ENCODE measurements at regions not wholly inside any gene's neighbourhood (a gene's known extent, or its start where the extent isn't known, plus 50 kb on each side); places are given as distances from the start of the nearest gene placed in this dataset.

GRCh38 chr7:85457911-85458310, 271.1 kb upstream of the SEMA3D start:
- ChIA-PET RAD21 (ENCODE audit: low non-redundant PET in 1 of 2, low total read pairs in 2 of 2, uncharacterized antibody in 2 of 2, unreplicated experiment in 2 of 2) (no interaction called here), CTCF (no interaction called here), POLR2A (no interaction called here)
- no peak overlapping the region for H3K27ac ChIP-seq (ENCODE audit: low read depth, low read length)
- no peak overlapping the region for H2AFZ ChIP-seq (ENCODE audit: low read depth, low read length, poor library complexity, severe bottlenecking)
- H4K20me1 ChIP-seq (ENCODE audit: insufficient read depth) = no peaks in the 10 kb centered on the region
- DNase-seq (ENCODE audit: low read depth, low spot score) (no peak), ATAC-seq (no peak)
- H3K9me2 ChIP-seq (ENCODE audit: insufficient read depth) = no peaks in the 10 kb centered on the region
- no peak overlapping the region for H3K4me3 ChIP-seq (replicated peaks in 1 of 2; ENCODE audit: low read depth in 1 of 2, low read length in 2 of 2)
- no peak overlapping the region for H3K4me2 ChIP-seq (ENCODE audit: low read length)
- no peaks in the 10 kb centered on the region for H3K36me3 ChIP-seq (ENCODE audit: control insufficient read depth in 1 of 2, insufficient read depth in 2 of 2, low read length in 2 of 2)
- no peaks in the 10 kb centered on the region for H3K27me3 ChIP-seq (ENCODE audit: insufficient read depth, low read length)
- no peak overlapping the region for H3K9ac ChIP-seq (ENCODE audit: low read length)
- BruUV-seq (replicated peaks) = no TSS peak
- TF ChIP-seq FOSL1 (IDR thresholded peaks at IDR 0.05; ENCODE audit: low read depth) (no peak), MAX (IDR thresholded peaks at IDR 0.05) (no peak), SRF (IDR thresholded peaks at IDR 0.05; ENCODE audit: low read depth) (no peak), POLR2A (IDR thresholded peaks at IDR 0.05; ENCODE audit: borderline replicate concordance, extremely low read depth, insufficient read depth, insufficient read length) (no peak), CEBPB (IDR thresholded peaks at IDR 0.05; ENCODE audit: low read depth) (no peak)
- H3K79me2 ChIP-seq (ENCODE audit: insufficient read depth, low read length) = no peaks in the 10 kb centered on the region
- intact Hi-C loops (cut with micrococcal nuclease) = no loop called here
- no peaks in the 10 kb centered on the region for H3K4me1 ChIP-seq (ENCODE audit: control insufficient read depth in 1 of 2, insufficient read depth in 2 of 2, low read length in 2 of 2)
- no peaks in the 10 kb centered on the region for H3K9me3 ChIP-seq (ENCODE audit: control insufficient read depth in 1 of 2, insufficient read depth in 1 of 2, low read depth in 1 of 2, low read length in 2 of 2)

- BruUV-seq (replicated peaks) = no TSS peak
Measured at GRCh38 chr7:85456254-85456653, 269.4 kb upstream of the SEMA3D start.

More at GRCh38 chr7:85456254-85456653, 269.4 kb upstream of the SEMA3D start:
- ATAC-seq = no peak
- no peak overlapping the region for H3K4me2 ChIP-seq (ENCODE audit: low read length)
- intact Hi-C loops (cut with micrococcal nuclease) = no loop called here
- H3K27ac ChIP-seq (ENCODE audit: low read depth, low read length) = no peak overlapping the region
- H3K4me1 ChIP-seq (ENCODE audit: control insufficient read depth in 1 of 2, insufficient read depth in 2 of 2, low read length in 2 of 2) = no peaks in the 10 kb centered on the region
- H2AFZ ChIP-seq (ENCODE audit: low read depth, low read length, poor library complexity, severe bottlenecking) = no peak overlapping the region
- H3K4me3 ChIP-seq (replicated peaks in 1 of 2; ENCODE audit: low read depth in 1 of 2, low read length in 2 of 2) = no peak overlapping the region
- no peaks in the 10 kb centered on the region for H3K9me3 ChIP-seq (ENCODE audit: control insufficient read depth in 1 of 2, insufficient read depth in 1 of 2, low read depth in 1 of 2, low read length in 2 of 2)
- H3K79me2 ChIP-seq (ENCODE audit: insufficient read depth, low read length) = no peaks in the 10 kb centered on the region
- no peak for DNase-seq (ENCODE audit: low read depth, low spot score)
- ChIA-PET RAD21 (ENCODE audit: low non-redundant PET in 1 of 2, low total read pairs in 2 of 2, uncharacterized antibody in 2 of 2, unreplicated experiment in 2 of 2) (no interaction called here), POLR2A (no interaction called here), CTCF (no interaction called here)
- H3K36me3 ChIP-seq (ENCODE audit: control insufficient read depth in 1 of 2, insufficient read depth in 2 of 2, low read length in 2 of 2) = no peaks in the 10 kb centered on the region
- no peaks in the 10 kb centered on the region for H3K9me2 ChIP-seq (ENCODE audit: insufficient read depth)
- H4K20me1 ChIP-seq (ENCODE audit: insufficient read depth) = no peaks in the 10 kb centered on the region
- H3K9ac ChIP-seq (ENCODE audit: low read length) = no peak overlapping the region
- no peaks in the 10 kb centered on the region for H3K27me3 ChIP-seq (ENCODE audit: insufficient read depth, low read length)
- TF ChIP-seq RAD21 (IDR thresholded peaks at IDR 0.05; ENCODE audit: low read depth) = peak; percentile 15; the same call in 1 of the 2 replicates
- no peak for TF ChIP-seq CEBPB (IDR thresholded peaks at IDR 0.05; ENCODE audit: low read depth)
